ENCODE measurements at regions not wholly inside any gene's neighbourhood (a gene's known extent, or its start where the extent isn't known, plus 50 kb on each side); places are given as distances from the start of the nearest gene placed in this dataset.

- TF ChIP-seq CTCF (IDR thresholded peaks at IDR 0.05) (no peak), POLR2A (IDR thresholded peaks at IDR 0.05) (no peak)
Observed at GRCh38 chr10:47116445-47116844, 183.6 kb upstream of the GDF10 start.
